SK-N-SH (cell line): ENCODE measurements at regions not wholly inside any gene's neighbourhood (a gene's known extent, or its start where the extent isn't known, plus 50 kb on each side); places are given as distances from the start of the nearest gene placed in this dataset.

ENCODE experiments used
- CTCF ChIA-PET: fragments of 300-600, 350-600 bp; formaldehyde crosslinking; extraction: SDS; loops from one replicate; lab custom pipeline; 2021; lab: Yijun Ruan, JAX
- POLR2A ChIA-PET: fragments of 350-600 bp; sonication (Branson Sonifier 250); formaldehyde crosslinking; extraction: SDS; loops from one replicate; lab custom pipeline; 2020; ENCODE audit warnings: antibody characterized with exemption, inconsistent platforms; lab: Yijun Ruan, JAX
- DNase-seq: peaks from one replicate; pipeline ENCODE4 v3.0.0; 2012
- H2AFZ ChIP-seq: fragments of 200-600 bp; sonication (generic); 2 replicates; pipeline ENCODE4 v1.8.1; 2016; ENCODE audit warnings: antibody characterized with exemption, mild to moderate bottlenecking, low read depth
- H3F3A ChIP-seq: fragments of 200-600 bp; sonication (generic); replicated peaks from 2 replicates; pipeline ENCODE3; 2016; ENCODE audit warnings: antibody characterized with exemption, mild to moderate bottlenecking; ENCODE audit not compliant: insufficient read depth
- H3K27ac ChIP-seq, 2 experiments: fragments of 200-500 bp in 1 of 2; fragments of 200-600 bp in 1 of 2; sonication (Bioruptor generic) in 1 of 2; sonication (generic), shearing (Covaris generic) in 1 of 2; 2 replicates each; pipeline versions ENCODE4 v1.5.1 to v1.6.1; 2014 to 2016; ENCODE audit warnings: low read depth in 2 of 2, inconsistent platforms in 1 of 2, low read length in 1 of 2, mild to moderate bottlenecking in 1 of 2, mixed read lengths in 1 of 2
- H3K27me3 ChIP-seq: fragments of 200-600 bp; sonication (generic), shearing (Covaris generic); 2 replicates; pipeline ENCODE4 v1.6.1; 2016; ENCODE audit warnings: mixed run types; ENCODE audit not compliant: insufficient read depth
- H3K36me3 ChIP-seq, 2 experiments: fragments of 200-500 bp in 1 of 2; fragments of 200-600 bp in 1 of 2; sonication (Bioruptor generic) in 1 of 2; sonication (generic) in 1 of 2; replicated peaks in 1 of 2; 2 replicates each; pipeline versions ENCODE3 to v1.5.1; 2014 to 2016; ENCODE audit warnings: low read length in 1 of 2, mild to moderate bottlenecking in 1 of 2; ENCODE audit not compliant: insufficient read depth in 2 of 2, control insufficient read depth in 1 of 2
- H3K4me1 ChIP-seq, 2 experiments: fragments of 200-500 bp in 1 of 2; fragments of 200-600 bp in 1 of 2; sonication (Bioruptor generic) in 1 of 2; sonication (generic), shearing (Covaris generic) in 1 of 2; 2 replicates each; pipeline versions ENCODE4 v1.5.1 to v1.6.1; 2014 to 2016; ENCODE audit warnings: low read depth in 1 of 2, low read length in 1 of 2, mixed run types in 1 of 2; ENCODE audit not compliant: insufficient read depth in 2 of 2, control insufficient read depth in 1 of 2
- H3K4me2 ChIP-seq: fragments of 200-600 bp; sonication (generic), shearing (Covaris generic); 2 replicates; pipeline ENCODE4 v1.6.1; 2017; ENCODE audit warnings: mixed run types
- H3K4me3 ChIP-seq, 2 experiments: fragments of 200-500 bp in 1 of 2; fragments of 200-600 bp in 1 of 2; sonication (Bioruptor generic) in 1 of 2; sonication (generic), shearing (Covaris generic) in 1 of 2; 2 replicates each; pipeline versions ENCODE4 v1.5.1 to v1.8.1; 2014 to 2016; ENCODE audit warnings: low read depth in 2 of 2, inconsistent platforms in 1 of 2, low read length in 1 of 2, mild to moderate bottlenecking in 1 of 2, mixed read lengths in 1 of 2, moderate library complexity in 1 of 2
- H3K79me2 ChIP-seq: fragments of 200-600 bp; sonication (generic); 2 replicates; pipeline ENCODE4 v1.8.1; 2017; ENCODE audit warnings: mild to moderate bottlenecking; ENCODE audit not compliant: insufficient read depth
- H3K9ac ChIP-seq: fragments of 200-600 bp; sonication (generic); 2 replicates; pipeline ENCODE4 v1.6.1; 2017; ENCODE audit warnings: mixed run types
- H3K9me2 ChIP-seq: fragments of 200-600 bp; sonication (generic); 2 replicates; pipeline ENCODE4 v1.6.1; 2017; ENCODE audit warnings: mixed run types
- H3K9me3 ChIP-seq: fragments of 200-600 bp; sonication (generic); 2 replicates; pipeline ENCODE4 v1.6.1; 2017; ENCODE audit warnings: mixed run types, mild to moderate bottlenecking, moderate library complexity
- H4K20me1 ChIP-seq: fragments of 200-600 bp; sonication (generic); 2 replicates; pipeline ENCODE4 v1.6.1; 2017; ENCODE audit warnings: mild to moderate bottlenecking, mixed run types; ENCODE audit not compliant: insufficient read depth
- CHD2 ChIP-seq: fragments of 150-350 bp; IDR thresholded peaks from 2 replicates; pipeline ENCODE4 v1.6.1; 2018; ENCODE audit warnings: low read length; ENCODE audit not compliant: partially characterized antibody
- CTCF ChIP-seq: fragments of 200-600 bp; sonication (generic); IDR thresholded peaks from 2 replicates; pipeline ENCODE4 v1.6.1; 2017; ENCODE audit warnings: antibody characterized with exemption, mild to moderate bottlenecking, moderate library complexity
- ELF1 ChIP-seq: IDR thresholded peaks from 2 replicates; pipeline ENCODE4 v1.4.0; 2012
- EZH2phosphoT487 ChIP-seq: fragments of 200-600 bp; sonication (generic); IDR thresholded peaks from 2 replicates; pipeline ENCODE4 v1.6.1; 2017; ENCODE audit warnings: low read depth, mixed run types, mild to moderate bottlenecking, antibody characterized with exemption, moderate library complexity, borderline replicate concordance
- FOSL2 ChIP-seq: IDR thresholded peaks from 2 replicates; pipeline ENCODE4 v1.4.0; 2012; ENCODE audit warnings: low read depth, mild to moderate bottlenecking, moderate library complexity, borderline replicate concordance
- FOXJ3 ChIP-seq: sonication (generic); formaldehyde crosslinking; IDR thresholded peaks from 2 replicates; pipeline ENCODE4 v1.5.1; 2020; ENCODE audit warnings: mild to moderate bottlenecking, missing genetic modification reagents
- FOXM1 ChIP-seq: IDR thresholded peaks from 2 replicates; pipeline ENCODE4 v1.4.0; 2012; ENCODE audit warnings: low read depth, mild to moderate bottlenecking
- JUND ChIP-seq: IDR thresholded peaks from 2 replicates; pipeline ENCODE4 v1.4.0; 2012
- MXI1 ChIP-seq: IDR thresholded peaks from 2 replicates; pipeline ENCODE4 v1.6.1; 2012; ENCODE audit warnings: mild to moderate bottlenecking, low read depth, low read length, improper control_type of control experiment
- NRF1 ChIP-seq: IDR thresholded peaks from 2 replicates; pipeline ENCODE4 v1.6.1; 2012; ENCODE audit warnings: low read depth, mild to moderate bottlenecking, low read length
- POLR2AphosphoS5 ChIP-seq: IDR thresholded peaks from 2 replicates; pipeline ENCODE4 v1.6.1; 2012; ENCODE audit warnings: low read depth, low read length
- RAD21 ChIP-seq: IDR thresholded peaks from 2 replicates; pipeline ENCODE4 v1.6.1; 2012; ENCODE audit warnings: mild to moderate bottlenecking, low read length
- RFX5 ChIP-seq: IDR thresholded peaks from 2 replicates; pipeline ENCODE4 v1.6.1; 2012; ENCODE audit warnings: mild to moderate bottlenecking, improper control_type of control experiment, low read length
- RXRA ChIP-seq: IDR thresholded peaks from 2 replicates; pipeline ENCODE4 v1.4.0; 2012; ENCODE audit warnings: low read depth, mild to moderate bottlenecking, borderline replicate concordance
- SIN3A ChIP-seq: IDR thresholded peaks from 2 replicates; pipeline ENCODE4 v1.6.1; 2012; ENCODE audit warnings: low read depth, mild to moderate bottlenecking, low read length, moderate library complexity, borderline replicate concordance
- SMC3 ChIP-seq: IDR thresholded peaks from 2 replicates; pipeline ENCODE4 v1.6.1; 2012; ENCODE audit warnings: low read depth, low read length, improper control_type of control experiment
- TAF1 ChIP-seq: IDR thresholded peaks from 2 replicates; pipeline ENCODE4 v1.6.1; 2012; ENCODE audit warnings: low read depth, mild to moderate bottlenecking, low read length, moderate library complexity, borderline replicate concordance
- TCF12 ChIP-seq: IDR thresholded peaks from 2 replicates; pipeline ENCODE4 v1.4.0; 2012
- TEAD4 ChIP-seq: IDR thresholded peaks from 2 replicates; pipeline ENCODE4 v1.4.0; 2012; ENCODE audit warnings: mild to moderate bottlenecking, borderline replicate concordance; ENCODE audit not compliant: insufficient read depth
- USF1 ChIP-seq: IDR thresholded peaks from 2 replicates; pipeline ENCODE4 v1.4.0; 2012; ENCODE audit warnings: low read depth, borderline replicate concordance
- USF2 ChIP-seq: fragments of 150-350 bp; IDR thresholded peaks from 2 replicates; pipeline ENCODE4 v1.6.1; 2017; ENCODE audit warnings: antibody characterized with exemption, low read length, low read depth, borderline replicate concordance
- ZBTB33 ChIP-seq: IDR thresholded peaks from 2 replicates; pipeline ENCODE4 v1.4.0; 2012; ENCODE audit warnings: low read depth, borderline replicate concordance
- WGBS: methylation state at CpG from one replicate; pipeline ENCODE4 v1.1.6; 2017; ENCODE audit warnings: low lambda C conversion rate; 5-methylcytosine and 5-hydroxymethylcytosine counted together
- TF ChIP-seq, protein P1 (sequence below): IDR thresholded peaks from 2 replicates; pipeline ENCODE4 v1.6.1; 2012; ENCODE audit warnings: mild to moderate bottlenecking, low read depth, low read length, moderate library complexity

DNA sequence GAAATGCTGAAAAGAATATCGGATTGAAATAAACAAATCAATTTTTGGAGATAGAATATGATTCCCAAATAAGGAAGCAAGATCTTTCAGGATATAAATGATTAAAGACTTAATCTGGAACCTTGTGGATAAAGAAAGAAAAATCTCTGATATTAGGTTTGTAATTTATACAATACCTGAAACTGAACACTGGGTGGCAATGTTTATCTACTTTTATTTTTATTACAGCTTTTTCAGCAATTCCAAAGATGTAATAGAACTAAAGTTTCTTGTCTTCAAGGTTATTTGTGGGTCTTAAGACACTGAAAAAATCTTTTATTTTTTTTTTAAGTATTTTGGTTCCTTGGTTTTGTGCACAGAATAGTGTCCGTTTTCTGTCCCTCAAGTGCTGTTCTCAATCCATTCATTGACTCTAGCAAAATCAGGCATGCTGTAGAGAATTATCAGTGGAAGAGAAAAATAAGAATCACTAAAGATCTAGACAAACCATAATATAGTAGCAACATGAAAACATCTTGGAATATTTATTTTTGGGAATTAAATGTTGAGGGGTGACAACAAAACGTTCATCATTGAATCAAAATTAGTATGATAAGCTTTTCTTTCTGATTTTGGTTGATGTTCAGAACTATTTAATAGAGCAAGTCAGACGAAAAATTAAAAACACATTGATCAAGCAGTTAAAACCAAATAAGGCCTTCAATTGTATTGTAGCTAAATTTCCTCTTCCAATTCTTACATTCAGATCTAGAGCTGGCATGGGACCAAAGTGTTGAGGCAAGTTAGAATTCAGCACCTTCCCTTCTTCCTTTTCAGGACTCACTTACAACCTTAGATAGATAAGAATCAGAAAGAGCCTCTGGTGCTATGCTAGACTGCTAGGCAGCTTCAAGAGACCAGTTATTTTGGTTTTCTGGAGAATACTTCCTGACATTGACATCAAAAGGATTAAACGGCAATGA is 704.4 kb upstream of the PCDH20 start:
- H3K27me3 ChIP-seq: no peaks in the 10 kb centered on the region

More for the DNA sequence above, 704.4 kb upstream of the PCDH20 start:
- no peaks in the 10 kb centered on the region for H3K9me2 ChIP-seq
- 36% methylated on average over 5 of the region's 5 CpGs for WGBS
- H3K79me2 ChIP-seq: no peaks in the 10 kb centered on the region
- H3K4me1 ChIP-seq: no peaks in the 10 kb centered on the region; a peak in 1 of 4 replicates
- H3K9ac ChIP-seq: no peak overlapping the region
- ChIA-PET POLR2A (no interaction called here), CTCF (interaction anchor here (0.5 to 2.6 kb wide), 14 partner anchors 8 to 685 kb away, joined by 3 to 9 read pairs (median 3); no protein-coding TSS in a partner anchor)
- H4K20me1 ChIP-seq: no peaks in the 10 kb centered on the region
- no peak overlapping the region for H3K27ac ChIP-seq
- H3K4me2 ChIP-seq: no peak overlapping the region
- no peaks in the 10 kb centered on the region for H3F3A ChIP-seq
- TF ChIP-seq, protein P1, sequence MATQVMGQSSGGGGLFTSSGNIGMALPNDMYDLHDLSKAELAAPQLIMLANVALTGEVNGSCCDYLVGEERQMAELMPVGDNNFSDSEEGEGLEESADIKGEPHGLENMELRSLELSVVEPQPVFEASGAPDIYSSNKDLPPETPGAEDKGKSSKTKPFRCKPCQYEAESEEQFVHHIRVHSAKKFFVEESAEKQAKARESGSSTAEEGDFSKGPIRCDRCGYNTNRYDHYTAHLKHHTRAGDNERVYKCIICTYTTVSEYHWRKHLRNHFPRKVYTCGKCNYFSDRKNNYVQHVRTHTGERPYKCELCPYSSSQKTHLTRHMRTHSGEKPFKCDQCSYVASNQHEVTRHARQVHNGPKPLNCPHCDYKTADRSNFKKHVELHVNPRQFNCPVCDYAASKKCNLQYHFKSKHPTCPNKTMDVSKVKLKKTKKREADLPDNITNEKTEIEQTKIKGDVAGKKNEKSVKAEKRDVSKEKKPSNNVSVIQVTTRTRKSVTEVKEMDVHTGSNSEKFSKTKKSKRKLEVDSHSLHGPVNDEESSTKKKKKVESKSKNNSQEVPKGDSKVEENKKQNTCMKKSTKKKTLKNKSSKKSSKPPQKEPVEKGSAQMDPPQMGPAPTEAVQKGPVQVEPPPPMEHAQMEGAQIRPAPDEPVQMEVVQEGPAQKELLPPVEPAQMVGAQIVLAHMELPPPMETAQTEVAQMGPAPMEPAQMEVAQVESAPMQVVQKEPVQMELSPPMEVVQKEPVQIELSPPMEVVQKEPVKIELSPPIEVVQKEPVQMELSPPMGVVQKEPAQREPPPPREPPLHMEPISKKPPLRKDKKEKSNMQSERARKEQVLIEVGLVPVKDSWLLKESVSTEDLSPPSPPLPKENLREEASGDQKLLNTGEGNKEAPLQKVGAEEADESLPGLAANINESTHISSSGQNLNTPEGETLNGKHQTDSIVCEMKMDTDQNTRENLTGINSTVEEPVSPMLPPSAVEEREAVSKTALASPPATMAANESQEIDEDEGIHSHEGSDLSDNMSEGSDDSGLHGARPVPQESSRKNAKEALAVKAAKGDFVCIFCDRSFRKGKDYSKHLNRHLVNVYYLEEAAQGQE: no peak
- TF ChIP-seq FOXM1 (no peak), POLR2AphosphoS5 (no peak), TCF12 (no peak), TEAD4 (no peak), SIN3A (no peak), USF2 (no peak), USF1 (no peak), ELF1 (no peak), RXRA (no peak), FOXJ3 (CRISPR knock-in tag) (no peak), SMC3 (peak; percentile 33; the same call in 1 of the 2 replicates), TAF1 (no peak), FOSL2 (no peak), MXI1 (no peak), RFX5 (no peak), CTCF (peak; percentile 66), NRF1 (no peak), RAD21 (peak; percentile 70), CHD2 (no peak), EZH2phosphoT487 (no peak), ZBTB33 (no peak), JUND (no peak)
- TF ChIP-seq, all 33 proteins: peak for 3
- no peaks in the 10 kb centered on the region for H3K36me3 ChIP-seq
- no peak overlapping the region; a peak in 1 of 4 replicates for H3K4me3 ChIP-seq
- peak; percentile 17 for DNase-seq
- H3K9me3 ChIP-seq: no peaks in the 10 kb centered on the region
- H2AFZ ChIP-seq: no peak overlapping the region; the same call in 1 of the 2 replicates
